ENCODE measurements at regions not wholly inside any gene's neighbourhood (a gene's known extent, or its start where the extent isn't known, plus 50 kb on each side); places are given as distances from the start of the nearest gene placed in this dataset.

- Histone ChIP-seq H3K4me1 (ENCODE audit: low read depth) (peaks cover 5% of the 10 kb centered on the region), H3K36me3 (ENCODE audit: low read depth) (no peaks in the 10 kb centered on the region), H3K9me3 (no peaks in the 10 kb centered on the region), H3K4me3 (no peak overlapping the region)
- no peak for DNase-seq
- intact Hi-C loops (cut with DNase I, micrococcal nuclease) = no loop called here
- no peak for TF ChIP-seq CTCF (IDR thresholded peaks at IDR 0.05)
- ATAC-seq = no peak
Measured at GRCh38 chr13:23953860-23954512, 56.7 kb upstream of the C1QTNF9B start.

GRCh38 chr13:23955064-23955463 is 57.8 kb upstream of the C1QTNF9B start:
- DNase-seq = no peak
- no peak overlapping the region for H3K4me3 ChIP-seq
- no peak for TF ChIP-seq CTCF (IDR thresholded peaks at IDR 0.05)
- intact Hi-C loops (cut with DNase I, micrococcal nuclease) = no loop called here
- no peaks in the 10 kb centered on the region for H3K9me3 ChIP-seq
- H3K4me1 ChIP-seq (ENCODE audit: low read depth) = peaks cover 5% of the 10 kb centered on the region
- H3K36me3 ChIP-seq (ENCODE audit: low read depth) = no peaks in the 10 kb centered on the region
- no peak for ATAC-seq

GRCh38 chr13:23956106-23956505 is 58.8 kb upstream of the C1QTNF9B start:
- Histone ChIP-seq H3K4me3 (no peak overlapping the region), H3K4me1 (ENCODE audit: low read depth) (peaks cover 5% of the 10 kb centered on the region), H3K36me3 (ENCODE audit: low read depth) (no peaks in the 10 kb centered on the region), H3K9me3 (no peaks in the 10 kb centered on the region)
- DNase-seq = peak in 1 of 3 donors; percentile 47
- peak; percentile 99 for ATAC-seq
- intact Hi-C loops (cut with DNase I, micrococcal nuclease) = no loop called here
- no peak for TF ChIP-seq CTCF (IDR thresholded peaks at IDR 0.05)

GRCh38 chr13:23957981-23958380 is 60.7 kb upstream of the C1QTNF9B start:
- DNase-seq (no peak), ATAC-seq (no peak)
- H3K4me3 ChIP-seq = no peak overlapping the region
- H3K36me3 ChIP-seq (ENCODE audit: low read depth) = no peaks in the 10 kb centered on the region
- intact Hi-C loops (cut with DNase I, micrococcal nuclease) = no loop called here
- peaks cover 5% of the 10 kb centered on the region for H3K4me1 ChIP-seq (ENCODE audit: low read depth)
- H3K9me3 ChIP-seq = no peaks in the 10 kb centered on the region
- no peak for TF ChIP-seq CTCF (IDR thresholded peaks at IDR 0.05)

GRCh38 chr13:23959231-23959862 is 62.0 kb upstream of the C1QTNF9B start:
- Histone ChIP-seq H3K36me3 (ENCODE audit: low read depth) (no peaks in the 10 kb centered on the region), H3K9me3 (no peaks in the 10 kb centered on the region), H3K4me1 (ENCODE audit: low read depth) (peaks cover 7% of the 10 kb centered on the region), H3K4me3 (no peak overlapping the region)
- DNase-seq (no peak), ATAC-seq (no peak)
- TF ChIP-seq CTCF (IDR thresholded peaks at IDR 0.05) = no peak
- intact Hi-C loops (cut with DNase I, micrococcal nuclease) = no loop called here

Data from mucosa of descending colon (tissue), 3 donors.